SK-N-SH (cell line): ENCODE measurements at regions not wholly inside any gene's neighbourhood (a gene's known extent, or its start where the extent isn't known, plus 50 kb on each side); places are given as distances from the start of the nearest gene placed in this dataset.

Experiments
- CTCF ChIA-PET: fragments of 300-600, 350-600 bp; formaldehyde crosslinking; extraction: SDS; loops from one replicate; lab custom pipeline; 2021; lab: Yijun Ruan, JAX
- POLR2A ChIA-PET: fragments of 350-600 bp; sonication (Branson Sonifier 250); formaldehyde crosslinking; extraction: SDS; loops from one replicate; lab custom pipeline; 2020; ENCODE audit warnings: antibody characterized with exemption, inconsistent platforms; lab: Yijun Ruan, JAX
- DNase-seq: peaks from one replicate; pipeline ENCODE4 v3.0.0; 2012
- H2AFZ ChIP-seq: fragments of 200-600 bp; sonication (generic); 2 replicates; pipeline ENCODE4 v1.8.1; 2016; ENCODE audit warnings: antibody characterized with exemption, mild to moderate bottlenecking, low read depth
- H3F3A ChIP-seq: fragments of 200-600 bp; sonication (generic); replicated peaks from 2 replicates; pipeline ENCODE3; 2016; ENCODE audit warnings: antibody characterized with exemption, mild to moderate bottlenecking; ENCODE audit not compliant: insufficient read depth
- H3K27ac ChIP-seq, 2 experiments: fragments of 200-500 bp in 1 of 2; fragments of 200-600 bp in 1 of 2; sonication (Bioruptor generic) in 1 of 2; sonication (generic), shearing (Covaris generic) in 1 of 2; 2 replicates each; pipeline versions ENCODE4 v1.5.1 to v1.6.1; 2014 to 2016; ENCODE audit warnings: low read depth in 2 of 2, inconsistent platforms in 1 of 2, low read length in 1 of 2, mild to moderate bottlenecking in 1 of 2, mixed read lengths in 1 of 2
- H3K27me3 ChIP-seq: fragments of 200-600 bp; sonication (generic), shearing (Covaris generic); 2 replicates; pipeline ENCODE4 v1.6.1; 2016; ENCODE audit warnings: mixed run types; ENCODE audit not compliant: insufficient read depth
- H3K36me3 ChIP-seq, 2 experiments: fragments of 200-500 bp in 1 of 2; fragments of 200-600 bp in 1 of 2; sonication (Bioruptor generic) in 1 of 2; sonication (generic) in 1 of 2; replicated peaks in 1 of 2; 2 replicates each; pipeline versions ENCODE3 to v1.5.1; 2014 to 2016; ENCODE audit warnings: low read length in 1 of 2, mild to moderate bottlenecking in 1 of 2; ENCODE audit not compliant: insufficient read depth in 2 of 2, control insufficient read depth in 1 of 2
- H3K4me1 ChIP-seq, 2 experiments: fragments of 200-500 bp in 1 of 2; fragments of 200-600 bp in 1 of 2; sonication (Bioruptor generic) in 1 of 2; sonication (generic), shearing (Covaris generic) in 1 of 2; 2 replicates each; pipeline versions ENCODE4 v1.5.1 to v1.6.1; 2014 to 2016; ENCODE audit warnings: low read depth in 1 of 2, low read length in 1 of 2, mixed run types in 1 of 2; ENCODE audit not compliant: insufficient read depth in 2 of 2, control insufficient read depth in 1 of 2
- H3K4me2 ChIP-seq: fragments of 200-600 bp; sonication (generic), shearing (Covaris generic); 2 replicates; pipeline ENCODE4 v1.6.1; 2017; ENCODE audit warnings: mixed run types
- H3K4me3 ChIP-seq, 2 experiments: fragments of 200-500 bp in 1 of 2; fragments of 200-600 bp in 1 of 2; sonication (Bioruptor generic) in 1 of 2; sonication (generic), shearing (Covaris generic) in 1 of 2; 2 replicates each; pipeline versions ENCODE4 v1.5.1 to v1.8.1; 2014 to 2016; ENCODE audit warnings: low read depth in 2 of 2, inconsistent platforms in 1 of 2, low read length in 1 of 2, mild to moderate bottlenecking in 1 of 2, mixed read lengths in 1 of 2, moderate library complexity in 1 of 2
- H3K79me2 ChIP-seq: fragments of 200-600 bp; sonication (generic); 2 replicates; pipeline ENCODE4 v1.8.1; 2017; ENCODE audit warnings: mild to moderate bottlenecking; ENCODE audit not compliant: insufficient read depth
- H3K9ac ChIP-seq: fragments of 200-600 bp; sonication (generic); 2 replicates; pipeline ENCODE4 v1.6.1; 2017; ENCODE audit warnings: mixed run types
- H3K9me2 ChIP-seq: fragments of 200-600 bp; sonication (generic); 2 replicates; pipeline ENCODE4 v1.6.1; 2017; ENCODE audit warnings: mixed run types
- H3K9me3 ChIP-seq: fragments of 200-600 bp; sonication (generic); 2 replicates; pipeline ENCODE4 v1.6.1; 2017; ENCODE audit warnings: mixed run types, mild to moderate bottlenecking, moderate library complexity
- H4K20me1 ChIP-seq: fragments of 200-600 bp; sonication (generic); 2 replicates; pipeline ENCODE4 v1.6.1; 2017; ENCODE audit warnings: mild to moderate bottlenecking, mixed run types; ENCODE audit not compliant: insufficient read depth
- CHD2 ChIP-seq: fragments of 150-350 bp; IDR thresholded peaks from 2 replicates; pipeline ENCODE4 v1.6.1; 2018; ENCODE audit warnings: low read length; ENCODE audit not compliant: partially characterized antibody
- CTCF ChIP-seq: fragments of 200-600 bp; sonication (generic); IDR thresholded peaks from 2 replicates; pipeline ENCODE4 v1.6.1; 2017; ENCODE audit warnings: antibody characterized with exemption, mild to moderate bottlenecking, moderate library complexity
- EP300 ChIP-seq, 2 experiments: IDR thresholded peaks; 2 replicates each; pipeline versions ENCODE4 v1.4.0 to v1.6.1; 2012; ENCODE audit warnings: borderline replicate concordance in 1 of 2, low read depth in 1 of 2, low read length in 1 of 2
- IRF3 ChIP-seq: fragments of 150-350 bp; IDR thresholded peaks from 2 replicates; pipeline ENCODE4 v1.6.1; 2016; ENCODE audit warnings: mild to moderate bottlenecking, low read depth, low read length
- JUND ChIP-seq: IDR thresholded peaks from 2 replicates; pipeline ENCODE4 v1.4.0; 2012
- MEF2A ChIP-seq: IDR thresholded peaks from 2 replicates; pipeline ENCODE4 v1.4.0; 2012; ENCODE audit warnings: low read depth, borderline replicate concordance
- MXI1 ChIP-seq: IDR thresholded peaks from 2 replicates; pipeline ENCODE4 v1.6.1; 2012; ENCODE audit warnings: mild to moderate bottlenecking, low read depth, low read length, improper control_type of control experiment
- NRF1 ChIP-seq: IDR thresholded peaks from 2 replicates; pipeline ENCODE4 v1.6.1; 2012; ENCODE audit warnings: low read depth, mild to moderate bottlenecking, low read length
- POLR2AphosphoS5 ChIP-seq: IDR thresholded peaks from 2 replicates; pipeline ENCODE4 v1.6.1; 2012; ENCODE audit warnings: low read depth, low read length
- RAD21 ChIP-seq: IDR thresholded peaks from 2 replicates; pipeline ENCODE4 v1.6.1; 2012; ENCODE audit warnings: mild to moderate bottlenecking, low read length
- RFX5 ChIP-seq: IDR thresholded peaks from 2 replicates; pipeline ENCODE4 v1.6.1; 2012; ENCODE audit warnings: mild to moderate bottlenecking, improper control_type of control experiment, low read length
- RXRA ChIP-seq: IDR thresholded peaks from 2 replicates; pipeline ENCODE4 v1.4.0; 2012; ENCODE audit warnings: low read depth, mild to moderate bottlenecking, borderline replicate concordance
- SMC3 ChIP-seq: IDR thresholded peaks from 2 replicates; pipeline ENCODE4 v1.6.1; 2012; ENCODE audit warnings: low read depth, low read length, improper control_type of control experiment
- USF2 ChIP-seq: fragments of 150-350 bp; IDR thresholded peaks from 2 replicates; pipeline ENCODE4 v1.6.1; 2017; ENCODE audit warnings: antibody characterized with exemption, low read length, low read depth, borderline replicate concordance
- ZBTB33 ChIP-seq: IDR thresholded peaks from 2 replicates; pipeline ENCODE4 v1.4.0; 2012; ENCODE audit warnings: low read depth, borderline replicate concordance
- WGBS: methylation state at CpG from one replicate; pipeline ENCODE4 v1.1.6; 2017; ENCODE audit warnings: low lambda C conversion rate; 5-methylcytosine and 5-hydroxymethylcytosine counted together

- no peak for TF ChIP-seq CTCF
- TF ChIP-seq CHD2: no peak
- no peak for TF ChIP-seq RFX5
- no peak for TF ChIP-seq JUND
- TF ChIP-seq MEF2A: no peak
These were observed 658.8 kb upstream of the SGO1 start (continued) for GRCh38 chr3:20844851-20845250.

GRCh38 chr3:20842594-20843436, 656.8 kb upstream of the SGO1 start:
- Histone ChIP-seq H3K9me2 (no peaks in the 10 kb centered on the region), H3K4me1 (peaks cover 0 to 3% of the 10 kb centered on the region in 2 experiments; a peak in 1 of 4 replicates), H3K27me3 (no peaks in the 10 kb centered on the region), H3F3A (no peaks in the 10 kb centered on the region), H2AFZ (no peak overlapping the region), H3K4me3 (no peak overlapping the region), H3K9ac (no peak overlapping the region), H3K9me3 (no peaks in the 10 kb centered on the region), H4K20me1 (no peaks in the 10 kb centered on the region), H3K79me2 (no peaks in the 10 kb centered on the region), H3K27ac (no peak overlapping the region), H3K4me2 (no peak overlapping the region), H3K36me3 (no peaks in the 10 kb centered on the region)
- ChIA-PET CTCF (no interaction called here), POLR2A (no interaction called here)
- WGBS: 52% methylated on average over 3 of the region's 3 CpGs
- no peak for DNase-seq
- no peak for TF ChIP-seq RXRA
- TF ChIP-seq SMC3: no peak
- TF ChIP-seq ZBTB33: no peak
- TF ChIP-seq USF2: no peak
- TF ChIP-seq IRF3: no peak
- no peak for TF ChIP-seq NRF1
- no peak for TF ChIP-seq POLR2AphosphoS5
- TF ChIP-seq MXI1: no peak
- no peak for TF ChIP-seq EP300 (IDR thresholded peaks at IDR 0.05; ENCODE audit: borderline replicate concordance in 1 of 2, low read depth in 1 of 2, low read length in 1 of 2)
- TF ChIP-seq RAD21: no peak
